Peyer's patch (tissue), 4 donors: ENCODE measurements at regions not wholly inside any gene's neighbourhood (a gene's known extent, or its start where the extent isn't known, plus 50 kb on each side); places are given as distances from the start of the nearest gene placed in this dataset.

Source experiments
- POLR2A ChIP-seq, 2 donors: fragments of 450-650 bp; IDR thresholded peaks; one replicate each; pipeline ENCODE4 v1.5.1; 2017; ENCODE audit warnings: antibody characterized with exemption in 2 of 2, mild to moderate bottlenecking in 2 of 2, moderate library complexity in 2 of 2
- TF ChIP-seq, protein P1 (sequence below), 6 experiments: fragments of 450-650 bp in 4 of 6; fragments of 200-600 bp in 2 of 6; sonication (generic) in 1 of 6; IDR thresholded peaks; one replicate each; pipeline ENCODE4 v1.5.1; 2017 to 2019; ENCODE audit warnings: antibody characterized with exemption in 6 of 6, mild to moderate bottlenecking in 3 of 6, moderate library complexity in 1 of 6

DNA sequence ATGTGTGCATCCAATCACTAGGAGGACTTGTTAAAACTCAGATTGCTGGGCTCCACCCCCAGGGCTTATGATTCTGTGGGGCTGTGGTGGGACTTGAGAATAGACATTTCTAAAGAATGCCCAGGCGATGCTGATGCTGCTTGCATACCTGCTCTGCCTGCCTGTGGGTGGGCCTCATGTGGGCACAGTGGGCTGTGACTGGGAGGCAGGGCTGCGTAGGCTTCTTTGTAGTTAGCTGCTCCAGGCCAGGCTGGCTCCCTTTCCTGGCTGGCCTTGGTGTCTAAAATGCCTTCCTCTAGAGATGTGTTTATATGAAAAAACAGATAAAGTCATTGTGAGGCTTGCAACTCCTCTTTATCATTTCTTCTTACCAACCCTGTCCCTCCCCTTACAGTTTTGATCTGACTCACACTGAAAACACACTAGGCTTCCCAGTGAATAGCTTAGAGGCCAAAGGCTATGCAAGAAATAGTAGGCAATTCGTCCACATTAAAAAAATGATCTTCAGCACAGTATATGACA lies 495.5 kb upstream of the MAP3K7 start:
- TF ChIP-seq, protein P1, sequence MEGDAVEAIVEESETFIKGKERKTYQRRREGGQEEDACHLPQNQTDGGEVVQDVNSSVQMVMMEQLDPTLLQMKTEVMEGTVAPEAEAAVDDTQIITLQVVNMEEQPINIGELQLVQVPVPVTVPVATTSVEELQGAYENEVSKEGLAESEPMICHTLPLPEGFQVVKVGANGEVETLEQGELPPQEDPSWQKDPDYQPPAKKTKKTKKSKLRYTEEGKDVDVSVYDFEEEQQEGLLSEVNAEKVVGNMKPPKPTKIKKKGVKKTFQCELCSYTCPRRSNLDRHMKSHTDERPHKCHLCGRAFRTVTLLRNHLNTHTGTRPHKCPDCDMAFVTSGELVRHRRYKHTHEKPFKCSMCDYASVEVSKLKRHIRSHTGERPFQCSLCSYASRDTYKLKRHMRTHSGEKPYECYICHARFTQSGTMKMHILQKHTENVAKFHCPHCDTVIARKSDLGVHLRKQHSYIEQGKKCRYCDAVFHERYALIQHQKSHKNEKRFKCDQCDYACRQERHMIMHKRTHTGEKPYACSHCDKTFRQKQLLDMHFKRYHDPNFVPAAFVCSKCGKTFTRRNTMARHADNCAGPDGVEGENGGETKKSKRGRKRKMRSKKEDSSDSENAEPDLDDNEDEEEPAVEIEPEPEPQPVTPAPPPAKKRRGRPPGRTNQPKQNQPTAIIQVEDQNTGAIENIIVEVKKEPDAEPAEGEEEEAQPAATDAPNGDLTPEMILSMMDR (IDR thresholded peaks at IDR 0.05), result no peak
- TF ChIP-seq POLR2A (IDR thresholded peaks at IDR 0.05), result no peak
